ENCODE measurements at regions not wholly inside any gene's neighbourhood (a gene's known extent, or its start where the extent isn't known, plus 50 kb on each side); places are given as distances from the start of the nearest gene placed in this dataset.

DNA sequence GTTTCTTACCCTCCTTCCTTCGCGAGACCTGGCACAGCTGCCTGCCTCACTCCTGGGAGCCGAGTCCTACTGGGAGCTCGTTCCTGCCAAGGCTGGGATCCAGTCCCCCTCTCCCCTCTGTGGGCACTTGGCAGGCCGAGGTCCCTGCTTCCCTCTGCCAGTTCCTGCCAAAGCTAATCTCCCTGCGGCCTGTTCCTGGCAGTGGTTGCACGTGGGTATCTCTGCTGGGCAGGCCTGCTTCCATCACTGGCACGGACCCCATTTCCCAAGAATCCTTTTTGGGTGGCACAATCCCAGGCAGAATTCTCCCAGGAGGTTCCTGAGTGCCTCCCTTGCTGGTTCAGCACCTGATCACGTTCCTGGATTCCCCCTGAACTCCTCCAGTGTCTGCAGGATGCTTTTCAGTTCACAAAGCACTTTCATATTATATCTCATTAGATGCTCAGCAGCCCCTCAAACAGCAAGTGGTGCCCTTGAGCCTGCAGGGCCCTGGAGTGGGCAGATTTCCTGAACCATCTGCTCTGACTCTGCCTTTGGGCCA is 96.5 kb downstream of the RRM1 start:
- Histone ChIP-seq H3K9me3 (ENCODE audit: control insufficient read depth, insufficient read depth, low read length) (no peaks in the 10 kb centered on the region), H3K4me3 (ENCODE audit: low read depth, low read length) (no peak overlapping the region), H3K27me3 (ENCODE audit: control insufficient read depth, insufficient read depth, low read length) (peaks cover 2% of the 10 kb centered on the region), H3K27ac (ENCODE audit: low read depth, low read length) (no peak overlapping the region)
- ChIA-PET POLR2A (no interaction called here), CTCF (interaction anchor here (0.9 to 3.4 kb wide), 3 partner anchors 9 to 349 kb away, joined by 4 to 16 read pairs (median 4); no protein-coding TSS in a partner anchor)
- TF ChIP-seq, protein P1, sequence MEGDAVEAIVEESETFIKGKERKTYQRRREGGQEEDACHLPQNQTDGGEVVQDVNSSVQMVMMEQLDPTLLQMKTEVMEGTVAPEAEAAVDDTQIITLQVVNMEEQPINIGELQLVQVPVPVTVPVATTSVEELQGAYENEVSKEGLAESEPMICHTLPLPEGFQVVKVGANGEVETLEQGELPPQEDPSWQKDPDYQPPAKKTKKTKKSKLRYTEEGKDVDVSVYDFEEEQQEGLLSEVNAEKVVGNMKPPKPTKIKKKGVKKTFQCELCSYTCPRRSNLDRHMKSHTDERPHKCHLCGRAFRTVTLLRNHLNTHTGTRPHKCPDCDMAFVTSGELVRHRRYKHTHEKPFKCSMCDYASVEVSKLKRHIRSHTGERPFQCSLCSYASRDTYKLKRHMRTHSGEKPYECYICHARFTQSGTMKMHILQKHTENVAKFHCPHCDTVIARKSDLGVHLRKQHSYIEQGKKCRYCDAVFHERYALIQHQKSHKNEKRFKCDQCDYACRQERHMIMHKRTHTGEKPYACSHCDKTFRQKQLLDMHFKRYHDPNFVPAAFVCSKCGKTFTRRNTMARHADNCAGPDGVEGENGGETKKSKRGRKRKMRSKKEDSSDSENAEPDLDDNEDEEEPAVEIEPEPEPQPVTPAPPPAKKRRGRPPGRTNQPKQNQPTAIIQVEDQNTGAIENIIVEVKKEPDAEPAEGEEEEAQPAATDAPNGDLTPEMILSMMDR (IDR thresholded peaks at IDR 0.05; ENCODE audit: low read depth, low read length) = no peak
- DNase-seq (ENCODE audit: low read depth, low spot score) = no peak

DNA sequence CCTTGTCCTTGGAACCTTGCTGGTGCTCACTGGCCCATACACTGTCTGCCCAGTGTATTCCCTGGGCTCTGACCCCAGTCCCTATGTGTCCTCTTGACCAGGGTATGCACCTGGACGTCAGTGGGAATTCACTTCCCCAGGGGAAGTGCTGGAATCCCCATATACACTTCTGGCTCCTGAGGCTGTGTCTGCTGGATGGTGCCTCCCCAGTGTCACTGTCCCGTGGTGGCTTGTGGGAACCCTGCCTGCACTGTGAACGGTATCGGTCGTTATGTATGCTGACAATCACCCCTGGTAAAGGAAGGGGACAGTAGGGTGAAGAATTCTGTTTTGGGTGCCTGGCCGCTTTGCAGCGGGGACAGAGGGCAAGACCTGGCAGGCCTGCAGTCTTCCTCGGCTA is 95.9 kb downstream of the RRM1 start:
- CTCF ChIA-PET = interaction anchor here (0.7 to 3.4 kb wide), 3 partner anchors 302 to 363 kb away, joined by 4 to 16 read pairs (median 4); no protein-coding TSS in a partner anchor
- Histone ChIP-seq H3K4me3 (ENCODE audit: low read depth, low read length) (no peak overlapping the region), H3K9me3 (ENCODE audit: control insufficient read depth, insufficient read depth, low read length) (no peaks in the 10 kb centered on the region), H3K27ac (ENCODE audit: low read depth, low read length) (no peak overlapping the region), H3K27me3 (ENCODE audit: control insufficient read depth, insufficient read depth, low read length) (peaks cover 2% of the 10 kb centered on the region)
- TF ChIP-seq, protein P1 (IDR thresholded peaks at IDR 0.05; ENCODE audit: low read depth, low read length) = no peak
- POLR2A ChIA-PET = no interaction called here
- DNase-seq (ENCODE audit: low read depth, low spot score) = no peak

DNA sequence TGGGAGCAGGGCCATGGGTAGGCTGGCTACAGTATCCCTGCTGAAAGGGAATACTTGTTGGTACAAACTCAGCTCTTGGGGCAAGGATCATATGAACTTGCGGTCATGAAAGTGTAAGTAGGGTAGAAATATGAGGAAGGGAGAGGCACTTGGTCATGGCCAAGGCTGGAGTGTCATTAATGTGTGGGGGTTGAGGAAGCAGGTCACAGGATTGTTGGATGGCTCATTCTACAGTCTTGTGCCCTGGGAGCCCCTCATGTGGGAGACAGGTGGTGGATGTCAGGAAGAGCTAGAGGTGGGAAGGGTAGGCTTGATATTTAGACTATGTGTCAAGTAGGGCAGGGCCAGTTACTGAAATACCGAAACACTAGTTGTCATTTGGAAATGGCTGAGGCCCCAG is 95.5 kb downstream of the RRM1 start:
- no peaks in the 10 kb centered on the region for H3K9me3 ChIP-seq (ENCODE audit: control insufficient read depth, insufficient read depth, low read length)
- H3K4me3 ChIP-seq (ENCODE audit: low read depth, low read length) = no peak overlapping the region
- TF ChIP-seq, protein P1 (IDR thresholded peaks at IDR 0.05; ENCODE audit: low read depth, low read length) = no peak
- POLR2A ChIA-PET = no interaction called here
- H3K27me3 ChIP-seq (ENCODE audit: control insufficient read depth, insufficient read depth, low read length) = peaks cover 2% of the 10 kb centered on the region
- no peak for DNase-seq (ENCODE audit: low read depth, low spot score)
- no peak overlapping the region for H3K27ac ChIP-seq (ENCODE audit: low read depth, low read length)
- CTCF ChIA-PET = interaction anchor here (0.7 to 3.4 kb wide), 3 partner anchors 302 to 363 kb away, joined by 4 to 16 read pairs (median 4); no protein-coding TSS in a partner anchor

Measured in AG04450 (cell line).